A549 (cell line): ENCODE measurements at regions not wholly inside any gene's neighbourhood (a gene's known extent, or its start where the extent isn't known, plus 50 kb on each side); places are given as distances from the start of the nearest gene placed in this dataset.

Source experiments
- CTCF ChIP-seq: fragments of >200 bp; sonication (Bioruptor Twin); formaldehyde crosslinking; IDR thresholded peaks from 3 replicates; pipeline ENCODE4 v1.5.1; 2016
- EHMT2 ChIP-seq: fragments of 200-600 bp; sonication (generic); IDR thresholded peaks from 2 replicates; pipeline ENCODE4 v1.6.1; 2016; ENCODE audit warnings: antibody characterized with exemption, low read depth, mild to moderate bottlenecking, moderate library complexity
- FOSB ChIP-seq: fragments of 250-450 bp; sonication (Bioruptor Pico); IDR thresholded peaks from 2 replicates; pipeline ENCODE4 v1.5.0; 2020; ENCODE audit warnings: mild to moderate bottlenecking, moderate library complexity
- MAX ChIP-seq: IDR thresholded peaks from 2 replicates; pipeline ENCODE4 v1.6.1; 2012
- POLR2A ChIP-seq: IDR thresholded peaks from 2 replicates; pipeline ENCODE4 v1.6.1; 2012; ENCODE audit warnings: mild to moderate bottlenecking, low read length
- USF2 ChIP-seq: fragments of 450-650 bp; IDR thresholded peaks from 2 replicates; pipeline ENCODE4 v1.6.1; 2014; ENCODE audit warnings: antibody characterized with exemption
- ZC3H11A ChIP-seq: fragments of 450-650 bp; IDR thresholded peaks from 2 replicates; pipeline ENCODE4 v1.6.1; 2014; ENCODE audit warnings: antibody characterized with exemption, mild to moderate bottlenecking
- TF ChIP-seq, protein P1 (sequence below): fragments of 200-600 bp; sonication (generic); IDR thresholded peaks from 2 replicates; pipeline ENCODE4 v1.6.1; 2016; ENCODE audit warnings: antibody characterized with exemption, mild to moderate bottlenecking, moderate library complexity

DNA sequence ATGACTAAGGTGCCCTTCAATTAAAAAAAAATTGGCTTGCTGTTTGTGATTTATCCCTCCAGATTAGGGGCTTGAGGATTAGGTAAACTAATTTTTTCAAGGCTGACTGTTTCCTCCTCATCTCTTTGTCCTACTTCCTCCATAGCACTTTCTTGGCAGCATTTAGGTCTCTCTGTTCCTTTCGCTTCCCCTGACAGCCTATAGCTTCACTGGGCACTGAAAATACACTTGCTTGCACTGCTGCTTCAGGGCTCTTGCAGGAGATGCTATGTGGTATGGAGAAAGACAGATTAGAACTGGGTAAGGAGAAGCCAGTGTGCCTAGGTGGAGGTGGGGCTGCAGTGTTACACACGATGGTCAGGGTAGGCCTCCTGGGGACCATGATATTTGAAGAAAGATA, 112.3 kb upstream of the SFRP2 start:
- no peak for TF ChIP-seq ZC3H11A
- TF ChIP-seq CTCF: no peak
- TF ChIP-seq, protein P1, sequence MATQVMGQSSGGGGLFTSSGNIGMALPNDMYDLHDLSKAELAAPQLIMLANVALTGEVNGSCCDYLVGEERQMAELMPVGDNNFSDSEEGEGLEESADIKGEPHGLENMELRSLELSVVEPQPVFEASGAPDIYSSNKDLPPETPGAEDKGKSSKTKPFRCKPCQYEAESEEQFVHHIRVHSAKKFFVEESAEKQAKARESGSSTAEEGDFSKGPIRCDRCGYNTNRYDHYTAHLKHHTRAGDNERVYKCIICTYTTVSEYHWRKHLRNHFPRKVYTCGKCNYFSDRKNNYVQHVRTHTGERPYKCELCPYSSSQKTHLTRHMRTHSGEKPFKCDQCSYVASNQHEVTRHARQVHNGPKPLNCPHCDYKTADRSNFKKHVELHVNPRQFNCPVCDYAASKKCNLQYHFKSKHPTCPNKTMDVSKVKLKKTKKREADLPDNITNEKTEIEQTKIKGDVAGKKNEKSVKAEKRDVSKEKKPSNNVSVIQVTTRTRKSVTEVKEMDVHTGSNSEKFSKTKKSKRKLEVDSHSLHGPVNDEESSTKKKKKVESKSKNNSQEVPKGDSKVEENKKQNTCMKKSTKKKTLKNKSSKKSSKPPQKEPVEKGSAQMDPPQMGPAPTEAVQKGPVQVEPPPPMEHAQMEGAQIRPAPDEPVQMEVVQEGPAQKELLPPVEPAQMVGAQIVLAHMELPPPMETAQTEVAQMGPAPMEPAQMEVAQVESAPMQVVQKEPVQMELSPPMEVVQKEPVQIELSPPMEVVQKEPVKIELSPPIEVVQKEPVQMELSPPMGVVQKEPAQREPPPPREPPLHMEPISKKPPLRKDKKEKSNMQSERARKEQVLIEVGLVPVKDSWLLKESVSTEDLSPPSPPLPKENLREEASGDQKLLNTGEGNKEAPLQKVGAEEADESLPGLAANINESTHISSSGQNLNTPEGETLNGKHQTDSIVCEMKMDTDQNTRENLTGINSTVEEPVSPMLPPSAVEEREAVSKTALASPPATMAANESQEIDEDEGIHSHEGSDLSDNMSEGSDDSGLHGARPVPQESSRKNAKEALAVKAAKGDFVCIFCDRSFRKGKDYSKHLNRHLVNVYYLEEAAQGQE: no peak
- no peak for TF ChIP-seq POLR2A
- no peak for TF ChIP-seq EHMT2
- TF ChIP-seq USF2: no peak
- TF ChIP-seq FOSB (CRISPR knock-in tag): no peak
- no peak for TF ChIP-seq MAX
